Breast epithelium (tissue), 3 donors: ENCODE measurements at regions not wholly inside any gene's neighbourhood (a gene's known extent, or its start where the extent isn't known, plus 50 kb on each side); places are given as distances from the start of the nearest gene placed in this dataset.

Experiments used
- CTCF ChIP-seq, 3 donors: fragments of 450-650 bp; IDR thresholded peaks; one replicate each; pipeline ENCODE4 v1.5.1; 2016 to 2017; ENCODE audit warnings: antibody characterized with exemption in 3 of 3, mild to moderate bottlenecking in 3 of 3, moderate library complexity in 3 of 3
- POLR2A ChIP-seq: fragments of 450-650 bp; IDR thresholded peaks from one replicate; pipeline ENCODE4 v1.6.1; 2016; ENCODE audit warnings: antibody characterized with exemption, mild to moderate bottlenecking, moderate library complexity
- POLR2AphosphoS5 ChIP-seq, 3 donors: sonication (generic); formaldehyde crosslinking; IDR thresholded peaks; one replicate each; pipeline ENCODE4 v1.6.1; 2017; ENCODE audit warnings: antibody characterized with exemption in 3 of 3

- no peak for TF ChIP-seq CTCF (IDR thresholded peaks at IDR 0.05)
- TF ChIP-seq POLR2A: no peak
- TF ChIP-seq POLR2AphosphoS5 (IDR thresholded peaks at IDR 0.05): no peak
These were observed 73.3 kb upstream of the ATP10B start for GRCh38 chr5:160925281-160925680.
